OCI-LY3 (cell line): ENCODE measurements at regions not wholly inside any gene's neighbourhood (a gene's known extent, or its start where the extent isn't known, plus 50 kb on each side); places are given as distances from the start of the nearest gene placed in this dataset.

Source experiments
- H2AFZ ChIP-seq: fragments of 200-600, 300-600 bp; shearing (Covaris generic); 2 replicates; pipeline ENCODE4 v1.6.0; 2014; ENCODE audit warnings: antibody characterized with exemption, low read depth, low read length
- H3K27ac ChIP-seq: fragments of 200-600, 300-600 bp; sonication (generic); 2 replicates; pipeline ENCODE4 v1.5.1; 2014; ENCODE audit warnings: mild to moderate bottlenecking, low read length, moderate library complexity, mixed read lengths
- H3K27me3 ChIP-seq: fragments of 200-600, 300-600 bp; sonication (generic); 2 replicates; pipeline ENCODE4 v1.6.1; 2014; ENCODE audit warnings: low read depth, low read length, mixed read lengths
- H3K36me3 ChIP-seq: fragments of 200-600, 300-600 bp; sonication (generic); replicated peaks from 2 replicates; pipeline ENCODE3; 2014; ENCODE audit warnings: low read depth, low read length, mixed read lengths
- H3K4me1 ChIP-seq: fragments of 300-600, 200-600 bp; sonication (generic); 2 replicates; pipeline ENCODE4 v1.6.1; 2014; ENCODE audit warnings: low read length, mixed read lengths
- H3K4me2 ChIP-seq: fragments of 200-600, 300-600 bp; sonication (generic); 2 replicates; pipeline ENCODE4 v1.6.1; 2014; ENCODE audit warnings: low read length, mixed read lengths
- H3K4me3 ChIP-seq: fragments of 300-600, 200-600 bp; sonication (generic); 2 replicates; pipeline ENCODE4 v1.5.1; 2014; ENCODE audit warnings: antibody characterized with exemption, mild to moderate bottlenecking, low read length, moderate library complexity
- H3K79me2 ChIP-seq: fragments of 300-600, 200-600 bp; shearing (Covaris generic); 2 replicates; pipeline ENCODE4 v1.6.1; 2014; ENCODE audit warnings: mild to moderate bottlenecking, low read length, mixed read lengths
- H3K9ac ChIP-seq: fragments of 300-600, 200-600 bp; shearing (Covaris generic); 2 replicates; pipeline ENCODE4 v1.6.0; 2014; ENCODE audit warnings: mild to moderate bottlenecking, low read length, moderate library complexity
- H3K9me3 ChIP-seq: fragments of 200-600, 300-600 bp; shearing (Covaris generic); 2 replicates; pipeline ENCODE4 v1.6.1; 2014; ENCODE audit warnings: low read length, mixed read lengths; ENCODE audit not compliant: insufficient read depth
- H4K20me1 ChIP-seq: fragments of 200-600, 300-600 bp; sonication (generic); 2 replicates; pipeline ENCODE4 v1.6.1; 2016; ENCODE audit warnings: low read length, mixed read lengths; ENCODE audit not compliant: insufficient read depth
- EZH2phosphoT487 ChIP-seq: fragments of 200-600 bp; shearing (Covaris generic); IDR thresholded peaks from 2 replicates; pipeline ENCODE4 v1.6.1; 2018; ENCODE audit warnings: antibody characterized with exemption, mixed run types, low read depth
- TF ChIP-seq, protein P1 (sequence below): fragments of 200-600, 300-600 bp; sonication (generic); IDR thresholded peaks from 2 replicates; pipeline ENCODE4 v1.5.1; 2014; ENCODE audit warnings: antibody characterized with exemption, low read length, low read depth

GRCh38 chr9:81303658-81304057 is 385.7 kb downstream of the TLE1 start:
- Histone ChIP-seq H3K9me3 (no peaks in the 10 kb centered on the region), H3K36me3 (no peaks in the 10 kb centered on the region), H3K9ac (no peak overlapping the region), H2AFZ (no peak overlapping the region), H3K4me3 (no peak overlapping the region), H4K20me1 (no peaks in the 10 kb centered on the region), H3K27me3 (no peaks in the 10 kb centered on the region), H3K79me2 (no peaks in the 10 kb centered on the region), H3K4me2 (no peak overlapping the region), H3K27ac (no peak overlapping the region), H3K4me1 (no peaks in the 10 kb centered on the region)
- TF ChIP-seq, protein P1, sequence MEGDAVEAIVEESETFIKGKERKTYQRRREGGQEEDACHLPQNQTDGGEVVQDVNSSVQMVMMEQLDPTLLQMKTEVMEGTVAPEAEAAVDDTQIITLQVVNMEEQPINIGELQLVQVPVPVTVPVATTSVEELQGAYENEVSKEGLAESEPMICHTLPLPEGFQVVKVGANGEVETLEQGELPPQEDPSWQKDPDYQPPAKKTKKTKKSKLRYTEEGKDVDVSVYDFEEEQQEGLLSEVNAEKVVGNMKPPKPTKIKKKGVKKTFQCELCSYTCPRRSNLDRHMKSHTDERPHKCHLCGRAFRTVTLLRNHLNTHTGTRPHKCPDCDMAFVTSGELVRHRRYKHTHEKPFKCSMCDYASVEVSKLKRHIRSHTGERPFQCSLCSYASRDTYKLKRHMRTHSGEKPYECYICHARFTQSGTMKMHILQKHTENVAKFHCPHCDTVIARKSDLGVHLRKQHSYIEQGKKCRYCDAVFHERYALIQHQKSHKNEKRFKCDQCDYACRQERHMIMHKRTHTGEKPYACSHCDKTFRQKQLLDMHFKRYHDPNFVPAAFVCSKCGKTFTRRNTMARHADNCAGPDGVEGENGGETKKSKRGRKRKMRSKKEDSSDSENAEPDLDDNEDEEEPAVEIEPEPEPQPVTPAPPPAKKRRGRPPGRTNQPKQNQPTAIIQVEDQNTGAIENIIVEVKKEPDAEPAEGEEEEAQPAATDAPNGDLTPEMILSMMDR, result no peak
- TF ChIP-seq EZH2phosphoT487, result no peak

GRCh38 chr9:81293651-81294050 is 395.7 kb downstream of the TLE1 start:
- no peak overlapping the region for H3K9ac ChIP-seq
- H3K4me3 ChIP-seq, result no peak overlapping the region
- no peaks in the 10 kb centered on the region for H3K9me3 ChIP-seq
- no peak overlapping the region for H2AFZ ChIP-seq
- no peak overlapping the region for H3K4me2 ChIP-seq
- H4K20me1 ChIP-seq, result no peaks in the 10 kb centered on the region
- no peaks in the 10 kb centered on the region for H3K36me3 ChIP-seq
- H3K79me2 ChIP-seq, result no peaks in the 10 kb centered on the region
- H3K27me3 ChIP-seq, result no peaks in the 10 kb centered on the region
- no peak overlapping the region for H3K27ac ChIP-seq
- no peak for TF ChIP-seq EZH2phosphoT487
- TF ChIP-seq, protein P1, result no peak
- peaks cover 4% of the 10 kb centered on the region; the same call in 1 of the 2 replicates for H3K4me1 ChIP-seq

DNA sequence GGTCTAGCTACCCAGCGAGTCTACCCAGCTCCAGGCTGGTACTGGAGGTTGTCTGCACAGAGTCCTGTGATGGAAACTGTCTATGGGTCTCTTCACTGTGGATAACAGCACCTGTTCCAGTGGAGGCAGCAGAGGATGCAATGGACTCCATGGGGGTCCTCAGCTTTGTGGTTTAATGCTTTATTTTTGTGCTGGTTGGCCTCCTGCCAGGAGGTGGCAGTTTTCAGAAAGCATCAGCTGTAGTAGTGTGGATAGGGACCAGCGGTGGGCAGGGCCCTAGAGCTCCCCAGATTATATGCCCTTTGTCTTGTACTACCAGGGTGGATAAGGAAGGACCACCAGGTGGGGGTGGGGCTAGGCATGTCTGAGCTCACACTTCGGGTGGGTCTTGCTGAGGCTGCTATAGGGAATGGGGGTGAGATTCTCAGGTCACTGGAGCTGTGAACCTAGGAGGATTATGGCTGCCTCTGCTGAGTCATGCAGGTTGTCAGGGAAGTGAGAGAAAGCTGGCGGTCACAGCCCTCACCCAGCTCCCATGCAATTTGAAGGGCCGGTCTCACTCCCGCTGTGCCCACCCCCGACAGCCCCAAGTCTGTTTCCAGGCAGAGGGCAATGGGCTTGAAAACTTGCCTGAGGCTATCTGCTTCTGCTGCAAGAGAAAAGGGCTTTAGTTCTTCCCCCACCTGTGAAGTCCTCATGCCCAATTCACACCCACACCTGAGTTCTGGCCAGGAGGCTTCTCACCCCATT is 397.1 kb downstream of the TLE1 start:
- no peaks in the 10 kb centered on the region for H3K27me3 ChIP-seq
- H3K4me3 ChIP-seq, result no peak overlapping the region
- H3K79me2 ChIP-seq, result no peaks in the 10 kb centered on the region
- H3K9me3 ChIP-seq, result no peaks in the 10 kb centered on the region
- no peaks in the 10 kb centered on the region for H4K20me1 ChIP-seq
- no peak overlapping the region for H3K27ac ChIP-seq
- no peak overlapping the region for H3K4me2 ChIP-seq
- no peak for TF ChIP-seq EZH2phosphoT487
- TF ChIP-seq, protein P1, result no peak
- peaks cover 4% of the 10 kb centered on the region; the same call in 1 of the 2 replicates for H3K4me1 ChIP-seq
- H3K36me3 ChIP-seq, result no peaks in the 10 kb centered on the region
- no peak overlapping the region for H3K9ac ChIP-seq
- no peak overlapping the region for H2AFZ ChIP-seq

DNA sequence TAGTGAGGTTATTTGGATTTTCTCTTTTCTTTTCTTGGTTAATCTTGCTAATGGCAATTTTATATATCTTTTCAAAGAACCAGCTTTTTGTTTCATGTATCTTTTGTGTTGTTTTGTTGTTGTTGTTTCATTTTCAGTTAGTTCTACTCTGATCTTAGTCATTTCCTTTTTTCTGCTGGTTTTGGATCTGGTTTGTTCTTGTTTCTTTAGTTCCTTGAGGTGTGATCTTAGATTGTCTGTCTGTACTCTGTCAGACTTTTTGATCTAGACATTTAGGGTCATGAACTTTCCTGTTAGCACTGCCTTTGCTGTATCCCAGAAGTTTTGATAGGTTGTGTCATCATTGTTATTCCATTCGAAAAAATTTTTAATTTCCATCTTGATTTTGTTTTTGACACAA is 399.7 kb downstream of the TLE1 start:
- Histone ChIP-seq H2AFZ (no peak overlapping the region), H3K79me2 (no peaks in the 10 kb centered on the region), H3K4me1 (peaks cover 4% of the 10 kb centered on the region; the same call in 1 of the 2 replicates), H3K4me3 (no peak overlapping the region), H4K20me1 (no peaks in the 10 kb centered on the region), H3K9me3 (no peaks in the 10 kb centered on the region), H3K27ac (no peak overlapping the region), H3K4me2 (no peak overlapping the region), H3K36me3 (no peaks in the 10 kb centered on the region), H3K9ac (no peak overlapping the region), H3K27me3 (no peaks in the 10 kb centered on the region)
- no peak for TF ChIP-seq EZH2phosphoT487
- TF ChIP-seq, protein P1, result no peak
